ENCODE measurements at regions not wholly inside any gene's neighbourhood (a gene's known extent, or its start where the extent isn't known, plus 50 kb on each side); places are given as distances from the start of the nearest gene placed in this dataset.

- no peak for DNase-seq (ENCODE audit: low spot score)
- TF ChIP-seq, protein P1, sequence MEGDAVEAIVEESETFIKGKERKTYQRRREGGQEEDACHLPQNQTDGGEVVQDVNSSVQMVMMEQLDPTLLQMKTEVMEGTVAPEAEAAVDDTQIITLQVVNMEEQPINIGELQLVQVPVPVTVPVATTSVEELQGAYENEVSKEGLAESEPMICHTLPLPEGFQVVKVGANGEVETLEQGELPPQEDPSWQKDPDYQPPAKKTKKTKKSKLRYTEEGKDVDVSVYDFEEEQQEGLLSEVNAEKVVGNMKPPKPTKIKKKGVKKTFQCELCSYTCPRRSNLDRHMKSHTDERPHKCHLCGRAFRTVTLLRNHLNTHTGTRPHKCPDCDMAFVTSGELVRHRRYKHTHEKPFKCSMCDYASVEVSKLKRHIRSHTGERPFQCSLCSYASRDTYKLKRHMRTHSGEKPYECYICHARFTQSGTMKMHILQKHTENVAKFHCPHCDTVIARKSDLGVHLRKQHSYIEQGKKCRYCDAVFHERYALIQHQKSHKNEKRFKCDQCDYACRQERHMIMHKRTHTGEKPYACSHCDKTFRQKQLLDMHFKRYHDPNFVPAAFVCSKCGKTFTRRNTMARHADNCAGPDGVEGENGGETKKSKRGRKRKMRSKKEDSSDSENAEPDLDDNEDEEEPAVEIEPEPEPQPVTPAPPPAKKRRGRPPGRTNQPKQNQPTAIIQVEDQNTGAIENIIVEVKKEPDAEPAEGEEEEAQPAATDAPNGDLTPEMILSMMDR (IDR thresholded peaks at IDR 0.05; ENCODE audit: extremely low read depth, missing control alignments): no peak
These were observed 1416.1 kb upstream of the CDH6 start for GRCh38 chr5:29777373-29777772.

DNA sequence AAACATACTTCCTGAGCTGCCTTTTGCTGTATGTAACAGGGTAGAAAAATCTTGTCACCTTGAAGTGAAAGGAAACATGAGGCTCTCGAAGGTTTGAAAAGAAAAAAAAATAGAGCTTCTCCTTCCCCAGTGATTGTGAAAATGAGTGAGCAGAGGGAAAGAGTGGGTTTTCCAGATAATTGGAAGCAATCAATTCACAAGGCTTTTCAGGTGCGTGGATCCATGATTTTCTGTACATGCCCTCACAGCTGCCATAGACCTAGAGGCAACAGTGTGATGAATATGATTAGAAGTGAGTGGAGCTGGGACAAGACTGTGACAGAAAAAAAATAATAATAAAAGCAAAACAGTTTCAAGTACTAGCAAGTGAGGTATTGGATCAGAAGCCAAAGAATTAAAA is 1422.5 kb upstream of the CDH6 start:
- DNase-seq (ENCODE audit: low spot score): no peak
- TF ChIP-seq, protein P1 (IDR thresholded peaks at IDR 0.05; ENCODE audit: extremely low read depth, missing control alignments): no peak

- TF ChIP-seq, protein P1 (IDR thresholded peaks at IDR 0.05; ENCODE audit: extremely low read depth, missing control alignments): no peak
- no peak for DNase-seq (ENCODE audit: low spot score)
These were observed 1424.0 kb upstream of the CDH6 start for GRCh38 chr5:29769474-29769873.

- no peak for DNase-seq (ENCODE audit: low spot score)
- TF ChIP-seq, protein P1 (IDR thresholded peaks at IDR 0.05; ENCODE audit: extremely low read depth, missing control alignments): no peak
These were observed 1434.5 kb upstream of the CDH6 start for GRCh38 chr5:29758986-29759421.

DNA sequence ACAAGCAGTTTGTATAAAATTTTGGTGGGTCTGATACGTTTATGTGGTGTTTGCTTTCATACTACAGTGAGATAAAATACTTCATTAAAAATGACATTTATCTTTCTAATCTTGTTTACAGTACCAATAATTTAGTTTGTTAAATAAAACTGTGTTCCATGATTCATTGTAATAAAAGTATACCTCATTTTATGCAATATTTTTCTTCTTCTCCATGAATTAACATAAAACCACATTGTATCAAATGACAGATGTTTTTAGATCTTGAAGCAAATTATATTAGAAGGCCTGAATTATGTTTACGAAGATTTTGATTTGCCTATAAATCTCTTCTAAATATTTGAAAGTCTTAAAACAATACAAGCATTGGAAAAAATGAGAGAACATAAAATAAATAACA is 1443.0 kb upstream of the CDH6 start:
- TF ChIP-seq, protein P1 (IDR thresholded peaks at IDR 0.05; ENCODE audit: extremely low read depth, missing control alignments): no peak
- no peak for DNase-seq (ENCODE audit: low spot score)

- DNase-seq (ENCODE audit: low spot score): no peak
- TF ChIP-seq, protein P1 (IDR thresholded peaks at IDR 0.05; ENCODE audit: extremely low read depth, missing control alignments): no peak
These were observed 1448.9 kb upstream of the CDH6 start for GRCh38 chr5:29744618-29745017.

GRCh38 chr5:29720954-29721353 is 1472.5 kb upstream of the CDH6 start:
- TF ChIP-seq, protein P1 (IDR thresholded peaks at IDR 0.05; ENCODE audit: extremely low read depth, missing control alignments): no peak
- DNase-seq (ENCODE audit: low spot score): no peak
